Right atrium auricular region (tissue), 2 donors: ENCODE measurements at regions not wholly inside any gene's neighbourhood (a gene's known extent, or its start where the extent isn't known, plus 50 kb on each side); places are given as distances from the start of the nearest gene placed in this dataset.

Experiments used
- DNase-seq: peaks from one replicate; pipeline ENCODE4 v3.0.0-alpha.2; 2019; ENCODE audit warnings: low spot score
- H3K27ac ChIP-seq, 2 donors: fragments of 200-600 bp; sonication (generic); 1 replicate in 1 of 2; 2 replicates in 1 of 2; pipeline ENCODE4 v1.5.1; 2016 to 2019
- H3K27me3 ChIP-seq, 2 donors: fragments of 200-600 bp; sonication (generic); one replicate each; pipeline versions ENCODE4 v1.5.1 to v1.6.0; 2017 to 2019
- H3K36me3 ChIP-seq: fragments of 200-600 bp; sonication (generic); one replicate; pipeline ENCODE4 v1.5.1; 2016
- H3K4me1 ChIP-seq, 2 donors: fragments of 200-600 bp; sonication (generic); one replicate each; pipeline versions ENCODE4 v1.5.1 to v1.6.0; 2017 to 2019
- H3K4me3 ChIP-seq, 2 donors: fragments of 200-600 bp; sonication (generic); 1 replicate in 1 of 2; 2 replicates in 1 of 2; pipeline ENCODE4 v1.5.1; 2017 to 2019; ENCODE audit warnings: mild to moderate bottlenecking in 1 of 2, moderate library complexity in 1 of 2
- H3K9me3 ChIP-seq, 2 donors: fragments of 200-600 bp; sonication (generic); one replicate each; pipeline ENCODE4 v1.5.1; 2019
- TF ChIP-seq, protein P1 (sequence below), 2 donors: fragments of 200-600 bp; sonication (generic); IDR thresholded peaks; one replicate each; pipeline ENCODE4 v1.5.1; 2019; ENCODE audit warnings: antibody characterized with exemption in 2 of 2

DNA sequence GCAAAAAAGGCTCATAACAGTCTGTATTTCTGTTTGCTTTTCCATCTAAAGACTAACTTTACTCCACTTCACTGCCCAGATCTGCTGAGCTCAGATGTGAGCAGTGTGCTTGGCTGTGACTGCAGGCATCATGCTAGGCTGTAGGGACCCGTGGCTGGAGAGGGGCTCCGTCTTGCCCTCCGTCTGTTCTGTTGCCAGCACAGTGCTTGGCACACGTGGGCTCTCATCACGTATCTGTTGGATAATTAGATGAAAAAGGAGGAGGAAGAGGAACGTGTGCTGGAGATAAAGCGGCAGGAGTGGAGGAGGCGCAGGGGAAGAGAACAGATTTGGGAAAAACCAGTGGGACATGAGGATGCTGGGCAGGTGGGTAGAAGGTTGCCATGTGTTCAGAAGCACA lies 57.6 kb upstream of the IER3 start:
- DNase-seq, result no peak
- H3K4me1 ChIP-seq, result no peaks in the 10 kb centered on the region
- H3K4me3 ChIP-seq, result no peak overlapping the region
- H3K9me3 ChIP-seq, result no peaks in the 10 kb centered on the region
- TF ChIP-seq, protein P1, sequence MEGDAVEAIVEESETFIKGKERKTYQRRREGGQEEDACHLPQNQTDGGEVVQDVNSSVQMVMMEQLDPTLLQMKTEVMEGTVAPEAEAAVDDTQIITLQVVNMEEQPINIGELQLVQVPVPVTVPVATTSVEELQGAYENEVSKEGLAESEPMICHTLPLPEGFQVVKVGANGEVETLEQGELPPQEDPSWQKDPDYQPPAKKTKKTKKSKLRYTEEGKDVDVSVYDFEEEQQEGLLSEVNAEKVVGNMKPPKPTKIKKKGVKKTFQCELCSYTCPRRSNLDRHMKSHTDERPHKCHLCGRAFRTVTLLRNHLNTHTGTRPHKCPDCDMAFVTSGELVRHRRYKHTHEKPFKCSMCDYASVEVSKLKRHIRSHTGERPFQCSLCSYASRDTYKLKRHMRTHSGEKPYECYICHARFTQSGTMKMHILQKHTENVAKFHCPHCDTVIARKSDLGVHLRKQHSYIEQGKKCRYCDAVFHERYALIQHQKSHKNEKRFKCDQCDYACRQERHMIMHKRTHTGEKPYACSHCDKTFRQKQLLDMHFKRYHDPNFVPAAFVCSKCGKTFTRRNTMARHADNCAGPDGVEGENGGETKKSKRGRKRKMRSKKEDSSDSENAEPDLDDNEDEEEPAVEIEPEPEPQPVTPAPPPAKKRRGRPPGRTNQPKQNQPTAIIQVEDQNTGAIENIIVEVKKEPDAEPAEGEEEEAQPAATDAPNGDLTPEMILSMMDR (IDR thresholded peaks at IDR 0.05), result no peak
- no peak overlapping the region for H3K27ac ChIP-seq
- H3K27me3 ChIP-seq, result no peaks in the 10 kb centered on the region
- no peaks in the 10 kb centered on the region for H3K36me3 ChIP-seq

DNA sequence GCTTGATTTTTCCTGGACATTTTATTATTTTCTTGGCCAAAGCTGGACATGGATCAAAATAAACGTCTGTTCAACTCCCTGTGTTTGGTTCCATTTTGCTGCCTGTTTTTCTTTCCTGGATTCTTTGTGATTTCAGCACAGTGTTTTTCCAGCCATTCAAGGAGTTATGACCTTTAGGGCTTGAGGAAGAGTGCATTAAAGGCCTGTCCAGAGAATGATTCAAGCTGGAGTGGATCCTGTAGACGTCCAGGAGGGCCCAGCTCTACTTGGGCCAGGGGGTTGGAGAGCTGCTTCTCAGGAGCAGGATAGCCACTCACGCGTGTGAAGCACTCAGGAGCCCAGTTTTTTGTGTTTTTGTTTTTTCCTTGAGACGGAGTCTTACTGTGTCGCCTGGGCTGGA lies 56.5 kb upstream of the IER3 start:
- DNase-seq, result no peak
- TF ChIP-seq, protein P1 (IDR thresholded peaks at IDR 0.05), result no peak
- H3K36me3 ChIP-seq, result no peaks in the 10 kb centered on the region
- H3K4me3 ChIP-seq, result no peak overlapping the region
- no peaks in the 10 kb centered on the region for H3K27me3 ChIP-seq
- peak overlapping the region; percentile 55 to 69 for H3K27ac ChIP-seq
- H3K9me3 ChIP-seq, result no peaks in the 10 kb centered on the region
- H3K4me1 ChIP-seq, result no peaks in the 10 kb centered on the region

GRCh38 chr6:30799210-30799609 lies 54.9 kb upstream of the IER3 start:
- Histone ChIP-seq H3K27me3 (no peaks in the 10 kb centered on the region), H3K4me1 (no peaks in the 10 kb centered on the region), H3K9me3 (no peaks in the 10 kb centered on the region), H3K36me3 (no peaks in the 10 kb centered on the region), H3K4me3 (no peak overlapping the region), H3K27ac (no peak overlapping the region)
- TF ChIP-seq, protein P1 (IDR thresholded peaks at IDR 0.05), result no peak
- no peak for DNase-seq

GRCh38 chr6:30798494-30798893 lies 54.1 kb upstream of the IER3 start:
- no peaks in the 10 kb centered on the region for H3K9me3 ChIP-seq
- H3K27me3 ChIP-seq, result no peaks in the 10 kb centered on the region
- no peak for DNase-seq
- TF ChIP-seq, protein P1 (IDR thresholded peaks at IDR 0.05), result no peak
- peaks cover 0 to 5% of the 10 kb centered on the region in 2 donors for H3K4me1 ChIP-seq
- no peaks in the 10 kb centered on the region for H3K36me3 ChIP-seq
- no peak overlapping the region for H3K4me3 ChIP-seq
- H3K27ac ChIP-seq, result no peak overlapping the region

DNA sequence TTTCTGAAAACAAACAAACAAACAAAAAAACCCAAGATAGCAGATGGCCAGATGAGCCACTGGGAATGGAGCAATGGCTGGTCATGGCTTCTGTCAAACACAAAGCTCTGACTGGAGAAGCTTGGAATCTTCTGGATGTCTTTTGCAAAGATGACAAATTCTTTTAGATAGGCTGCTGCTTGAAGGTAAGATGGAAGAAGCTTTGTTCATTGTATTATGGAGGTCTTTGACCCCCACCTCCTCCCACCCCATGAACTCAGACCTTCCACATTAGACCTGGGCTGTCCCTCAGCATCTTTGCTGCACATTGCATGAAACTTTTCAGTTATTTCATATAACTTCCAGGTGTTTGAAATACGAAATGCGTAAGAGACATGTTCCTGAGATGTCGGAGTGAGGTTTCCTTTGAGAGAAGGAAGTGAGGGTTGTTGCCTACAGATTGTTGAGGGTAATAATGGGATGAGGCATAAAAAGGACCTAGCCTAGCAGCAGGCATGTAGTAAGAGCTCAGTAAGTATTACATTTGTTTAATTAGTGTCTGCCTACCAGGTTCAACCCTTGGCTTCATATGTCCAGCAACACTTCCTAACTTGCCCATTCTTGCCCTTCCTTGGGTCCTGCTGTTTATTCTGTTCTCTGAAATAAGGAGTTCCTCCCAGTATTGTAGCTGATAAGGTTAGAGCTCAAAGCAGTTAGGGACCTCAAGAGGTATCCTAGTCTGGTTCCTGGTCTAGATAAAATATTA lies 51.4 kb upstream of the IER3 start:
- Histone ChIP-seq H3K27ac (no peak overlapping the region), H3K36me3 (no peaks in the 10 kb centered on the region), H3K9me3 (no peaks in the 10 kb centered on the region), H3K4me3 (no peak overlapping the region), H3K27me3 (no peaks in the 10 kb centered on the region), H3K4me1 (peaks cover 0 to 8% of the 10 kb centered on the region in 2 donors)
- TF ChIP-seq, protein P1 (IDR thresholded peaks at IDR 0.05), result no peak
- no peak for DNase-seq
